SHP77 treated with DMSO at 0.1 percent for 48 hours (cell line): ENCODE measurements at regions not wholly inside any gene's neighbourhood (a gene's known extent, or its start where the extent isn't known, plus 50 kb on each side); places are given as distances from the start of the nearest gene placed in this dataset.

ENCODE experiments used
- DNase-seq: peaks from one replicate; lab custom pipeline; 2025; lab: John Stamatoyannopoulos, UW

DNA sequence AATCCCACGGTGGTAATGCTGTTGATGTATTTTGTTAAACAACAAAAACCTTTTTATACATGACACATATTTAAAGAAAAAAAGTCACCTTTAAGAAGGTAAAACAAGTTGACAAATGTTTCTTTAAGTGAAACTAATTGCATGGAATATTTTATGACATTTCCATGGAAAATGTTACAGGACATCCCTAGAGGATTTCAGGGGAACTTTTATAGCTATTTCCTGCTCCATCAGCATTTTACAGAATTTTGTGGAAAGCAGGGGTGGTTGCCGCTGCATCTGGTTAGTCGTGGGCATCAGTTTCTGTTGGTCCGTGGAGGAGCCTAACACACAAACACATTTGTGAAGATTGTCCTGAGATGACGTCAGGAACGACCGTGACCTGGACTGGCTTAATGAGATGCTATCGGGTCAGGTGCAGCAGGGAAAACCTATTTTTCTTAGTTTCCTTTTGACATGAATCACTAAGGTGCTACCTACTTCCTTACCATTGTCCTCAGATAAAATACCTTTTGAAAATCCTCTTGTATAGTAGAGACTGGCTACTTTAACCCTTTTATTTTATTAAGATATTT, 305.1 kb downstream of the MAP2K6 start:
- DNase-seq, result no peak

DNA sequence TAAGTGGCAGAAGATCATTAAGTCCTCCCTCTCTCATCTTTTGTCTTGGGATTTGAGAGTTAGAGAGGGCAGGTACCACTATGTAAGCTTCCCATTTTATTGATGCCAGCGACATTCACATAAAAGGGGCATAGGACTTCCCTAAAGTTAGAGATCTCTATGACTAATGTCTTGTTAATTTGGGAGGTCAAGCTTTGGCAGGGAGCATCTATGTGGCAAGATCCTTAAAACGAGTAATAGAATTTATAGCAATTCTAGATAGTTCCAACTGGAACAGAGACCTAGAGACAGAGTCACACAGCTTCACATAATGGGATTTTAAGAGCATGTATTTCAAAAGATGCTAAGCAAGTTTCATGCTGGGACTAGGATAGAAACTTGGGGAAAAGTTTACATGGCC, 308.0 kb downstream of the MAP2K6 start:
- no peak for DNase-seq

DNA sequence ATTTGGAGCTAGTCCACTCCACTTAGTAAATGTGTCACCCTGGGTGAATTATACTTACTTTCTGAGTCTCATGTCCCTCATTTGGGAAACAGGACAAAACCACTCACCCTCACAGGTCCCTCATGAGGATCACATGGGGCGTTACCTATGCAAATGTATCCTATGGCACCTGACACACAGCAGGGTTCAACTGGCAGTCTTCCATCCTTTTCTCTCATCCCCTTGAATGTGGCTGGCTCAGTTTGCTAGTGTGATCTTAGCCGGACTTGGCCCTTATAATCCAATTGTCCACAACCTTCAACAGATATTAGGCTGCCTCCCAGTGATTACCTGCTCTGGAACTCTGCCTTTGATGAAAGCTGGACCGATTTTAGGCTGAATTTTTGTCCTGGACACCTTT, 308.8 kb downstream of the MAP2K6 start:
- DNase-seq, result no peak

DNA sequence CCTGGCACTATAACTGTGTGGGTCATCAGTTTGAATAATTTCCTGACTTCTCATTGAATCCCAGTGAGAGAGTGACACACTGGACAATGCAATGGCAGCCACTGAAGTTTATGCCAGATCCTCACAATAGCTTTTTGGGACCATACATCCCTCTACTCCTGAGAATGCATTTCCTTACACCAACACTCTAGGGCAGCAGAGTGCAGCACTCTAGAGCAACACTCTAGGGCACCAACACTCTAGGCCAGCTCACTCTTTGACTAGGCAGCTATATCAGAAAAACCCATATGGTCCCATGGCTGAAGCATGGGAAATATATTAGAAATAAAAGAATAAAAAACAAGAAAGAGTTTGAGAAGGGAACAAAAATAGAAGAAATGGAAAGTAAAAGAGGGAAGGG, 309.2 kb downstream of the MAP2K6 start:
- DNase-seq, result no peak

DNA sequence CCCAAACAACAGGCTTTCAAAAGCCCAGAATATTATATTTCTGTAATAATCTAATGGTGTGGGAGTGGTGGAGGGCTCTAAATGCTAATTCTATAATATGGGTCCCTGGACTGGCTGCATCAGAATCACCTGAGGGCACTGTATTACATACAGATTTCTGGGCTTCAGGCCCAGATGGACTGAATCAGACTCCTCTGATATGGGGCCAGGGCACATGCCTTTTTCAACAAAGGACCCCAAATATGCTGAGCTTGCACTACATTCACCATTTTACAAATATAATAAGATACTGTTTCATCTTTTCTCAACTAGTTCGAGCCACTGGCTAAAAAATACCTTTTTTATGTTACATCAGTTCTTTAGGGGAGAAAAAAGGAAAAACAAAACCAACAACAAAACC, 309.7 kb downstream of the MAP2K6 start:
- no peak for DNase-seq

DNA sequence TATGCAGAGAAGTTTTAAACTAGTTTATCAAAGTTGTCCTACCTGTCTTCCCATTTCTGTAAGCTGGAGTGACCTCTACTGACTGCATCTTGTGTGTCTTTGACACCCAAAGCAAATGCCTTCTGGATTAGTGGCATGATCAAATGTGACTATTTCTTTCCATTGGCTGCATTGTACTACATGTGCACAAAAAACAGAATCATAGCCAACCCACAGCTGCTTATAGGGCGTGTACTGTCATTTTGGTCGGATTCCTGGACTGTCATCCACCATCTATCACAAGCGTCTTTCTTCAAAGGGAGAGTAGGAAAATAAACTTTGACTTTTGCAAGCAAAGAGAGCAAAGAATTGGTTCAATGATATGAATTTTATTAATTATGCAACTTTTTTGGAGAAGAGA, 310.6 kb downstream of the MAP2K6 start:
- DNase-seq, result no peak

DNA sequence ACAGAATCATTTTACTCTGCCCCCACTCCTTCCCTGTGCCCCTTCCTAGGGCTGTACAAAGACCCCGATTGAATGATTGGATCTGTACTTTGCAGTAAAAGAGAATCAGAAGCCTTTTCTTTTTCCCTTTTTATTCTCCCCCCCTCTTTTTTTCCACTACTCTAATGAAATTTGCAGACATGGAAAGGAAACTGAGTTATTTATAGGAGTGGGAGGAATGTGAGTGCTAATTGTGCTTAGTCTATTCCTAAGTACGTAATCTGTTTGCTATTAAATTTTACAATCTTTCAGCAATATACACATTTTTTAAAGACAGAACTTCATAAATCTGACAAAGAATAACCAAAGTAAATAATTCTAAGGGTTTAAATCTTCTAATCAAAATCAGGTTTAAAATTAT, 314.3 kb downstream of the MAP2K6 start:
- DNase-seq, result no peak

DNA sequence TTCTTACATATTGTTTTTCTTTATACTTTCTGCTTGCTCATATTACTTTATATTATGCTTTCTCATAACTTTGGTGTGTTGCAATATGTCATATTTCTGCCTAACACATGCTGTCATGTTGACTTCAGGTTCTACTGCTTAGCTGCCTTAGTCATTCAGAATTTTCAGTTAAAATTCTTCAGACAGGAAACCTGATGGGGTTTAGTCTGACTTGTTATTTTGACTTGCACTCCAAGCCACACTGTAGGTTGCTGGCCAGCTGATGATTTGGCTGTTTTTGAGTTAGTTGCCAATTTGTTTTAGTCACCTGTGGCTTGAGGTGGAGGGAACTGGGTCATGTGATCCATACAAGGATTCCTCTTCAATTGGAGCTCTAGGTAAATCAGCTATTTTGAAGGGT, 315.4 kb downstream of the MAP2K6 start:
- no peak for DNase-seq

DNA sequence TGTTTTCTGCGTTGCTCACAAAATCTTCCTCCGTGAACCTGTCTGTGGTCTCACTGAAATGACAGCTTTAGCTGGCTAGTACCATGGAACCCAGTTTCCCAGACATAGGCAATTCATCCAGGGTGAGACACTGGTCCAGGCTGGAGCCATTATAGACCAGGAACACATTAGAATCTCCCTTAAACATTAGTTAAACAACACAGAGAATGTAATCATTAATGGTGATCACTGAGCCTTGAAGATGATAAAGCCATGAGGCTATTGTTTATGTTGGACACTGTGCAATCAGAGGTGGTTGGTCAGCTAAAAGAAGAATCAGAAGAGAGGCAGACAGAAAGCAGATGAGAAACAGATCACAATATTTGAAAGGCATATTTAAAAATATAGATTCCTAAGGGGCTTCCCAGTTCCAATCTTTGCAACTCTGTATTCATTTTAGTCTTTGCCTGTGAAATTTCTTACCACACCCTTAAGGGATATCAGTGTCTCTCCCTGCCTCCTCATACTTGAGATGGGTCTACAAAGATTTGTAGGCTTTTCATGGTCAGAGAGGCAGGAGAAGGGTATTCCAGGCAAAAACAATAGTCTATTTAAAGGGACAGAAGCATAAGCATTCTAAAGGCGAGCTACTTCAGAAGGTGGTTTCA, 317.9 kb downstream of the MAP2K6 start:
- no peak for DNase-seq

DNA sequence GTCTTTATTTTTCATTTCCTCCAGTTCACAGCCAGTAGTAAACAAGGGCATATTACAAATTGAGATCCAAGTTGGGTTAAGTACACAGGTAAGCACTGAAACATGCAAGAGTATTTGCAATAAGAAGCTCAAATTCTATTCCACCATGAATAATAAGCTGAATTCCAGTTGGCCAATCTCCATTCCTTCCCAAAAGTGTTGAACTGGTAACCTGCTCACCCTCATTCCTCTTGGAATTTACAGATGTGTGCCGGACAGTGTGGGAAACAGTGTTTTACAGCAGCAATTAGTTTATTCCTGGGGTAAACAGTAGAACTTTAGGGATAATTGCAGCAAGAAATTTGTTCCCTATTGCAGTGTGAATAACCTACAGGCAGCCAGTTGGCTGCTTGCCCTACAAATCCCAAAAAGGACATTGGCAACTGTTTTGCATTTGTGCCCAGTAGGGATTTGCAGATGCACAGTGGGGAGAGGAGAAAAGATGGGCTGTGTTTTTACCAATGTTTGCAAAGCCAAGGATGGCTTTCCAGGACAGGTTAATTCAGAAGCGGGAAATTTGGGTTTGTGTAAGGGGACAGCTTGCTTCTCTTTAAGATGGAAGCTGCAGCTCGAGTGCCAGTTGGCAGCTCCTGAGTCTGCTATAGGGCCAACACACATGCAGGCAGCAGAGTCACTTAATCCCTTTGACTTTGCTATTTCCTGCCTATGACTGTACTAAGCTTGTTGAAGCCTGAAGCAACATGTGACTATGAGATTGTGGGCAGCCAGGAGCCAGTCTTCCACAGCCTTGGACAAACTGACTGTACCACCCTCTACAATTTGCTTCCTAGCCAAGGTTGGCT, 318.9 kb downstream of the MAP2K6 start:
- no peak for DNase-seq

DNA sequence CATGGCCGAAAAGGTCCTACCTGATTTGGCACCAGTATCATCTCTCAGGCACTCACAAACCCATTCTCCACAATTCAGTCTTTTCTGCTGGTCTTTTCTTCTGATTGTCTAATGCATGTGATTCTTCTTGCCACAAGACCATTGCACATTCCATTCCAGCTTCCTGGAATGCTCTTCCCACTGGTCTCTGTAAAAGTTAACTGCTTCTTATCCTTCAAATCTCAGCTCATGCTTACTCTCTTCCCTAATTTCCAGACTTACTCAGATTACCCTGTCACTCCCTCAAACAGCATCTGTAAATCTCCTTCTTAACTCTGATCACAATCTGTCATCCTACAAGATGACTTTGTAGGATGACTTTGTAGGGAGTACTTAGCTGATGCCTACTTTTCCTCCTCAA, 320.2 kb downstream of the MAP2K6 start:
- DNase-seq, result no peak

DNA sequence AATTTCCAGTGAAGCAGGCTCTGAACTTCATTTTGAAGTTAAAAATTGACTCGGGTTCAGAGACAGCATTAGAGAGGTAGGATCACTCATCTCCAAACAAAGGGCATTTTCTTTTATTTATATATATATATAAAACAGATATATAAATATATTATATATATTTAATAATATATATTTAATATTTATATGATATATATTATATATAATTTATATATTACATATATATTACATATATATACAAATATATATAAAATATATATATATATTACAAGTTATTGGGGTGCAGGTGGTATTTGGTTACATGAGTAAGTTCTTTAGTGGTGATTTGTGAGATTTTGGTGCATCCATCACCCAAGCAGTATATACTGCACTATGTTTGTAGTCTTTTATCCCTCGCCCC, 320.8 kb downstream of the MAP2K6 start:
- no peak for DNase-seq

DNA sequence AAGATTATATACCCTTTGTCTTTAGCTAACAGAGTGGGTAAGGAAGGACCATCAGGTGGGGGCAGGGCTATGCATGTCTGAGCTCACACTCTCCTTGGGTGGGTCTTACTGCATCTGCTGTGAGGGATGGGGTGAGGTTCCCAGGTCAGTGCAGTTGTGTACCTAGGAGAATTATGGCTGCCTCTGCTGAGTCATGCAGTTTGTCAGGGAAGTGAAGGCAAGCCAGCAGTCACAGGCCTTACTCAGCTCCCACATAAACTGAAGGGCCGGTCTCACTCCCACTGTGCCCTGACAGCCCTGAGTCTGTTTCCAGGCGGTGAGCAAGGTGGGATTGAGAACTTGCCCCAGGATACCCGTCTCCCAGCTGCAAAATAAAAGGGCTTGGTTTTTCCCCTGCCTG, 328.6 kb downstream of the MAP2K6 start:
- DNase-seq, result no peak

DNA sequence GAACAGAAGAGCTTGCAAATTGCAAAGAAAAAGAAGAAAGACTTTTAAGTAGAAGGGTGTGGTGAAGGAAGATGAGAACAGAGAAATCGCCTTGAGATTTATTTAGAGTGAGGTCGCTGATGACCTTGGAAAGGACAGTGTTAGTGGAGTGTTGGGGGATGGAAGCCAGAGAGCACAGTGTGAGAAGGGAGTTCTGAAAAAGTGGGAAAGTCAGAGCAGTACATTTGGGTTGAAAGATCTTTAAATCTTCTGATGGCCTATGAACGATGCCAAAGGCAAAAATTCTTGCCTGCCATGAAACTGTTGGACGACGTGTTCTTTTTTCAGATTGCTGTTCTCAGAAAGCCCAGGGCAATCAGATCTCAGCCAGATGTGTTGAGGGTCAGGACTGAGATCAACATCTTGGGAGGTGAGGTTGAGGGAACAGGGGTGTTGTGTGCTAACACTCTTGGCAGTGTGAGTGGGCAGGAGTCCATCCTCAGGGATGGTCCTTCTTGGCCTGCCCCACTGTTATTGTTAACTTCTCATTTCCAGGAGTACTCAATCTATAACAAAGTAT, 330.1 kb downstream of the MAP2K6 start:
- DNase-seq, result no peak

DNA sequence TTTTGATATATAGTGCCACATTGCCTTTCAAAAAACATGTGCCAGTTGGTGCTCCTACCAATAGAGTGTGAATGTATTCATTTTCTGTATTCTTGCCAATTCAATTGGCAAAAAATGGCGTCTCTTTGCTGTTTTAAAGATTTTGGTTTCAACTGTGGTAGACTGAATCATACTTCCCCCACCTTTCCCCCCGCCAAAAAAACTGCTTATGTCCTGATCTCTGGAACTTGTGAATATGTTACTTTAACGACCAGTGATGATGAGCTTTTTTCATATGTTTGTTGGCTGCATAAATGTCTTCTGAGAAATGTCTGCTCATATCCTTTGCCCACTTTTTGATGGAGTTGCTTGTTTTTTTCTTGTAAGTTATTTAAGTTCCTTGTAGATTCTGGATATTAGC, 325.1 kb upstream of the KCNJ16 start:
- no peak for DNase-seq

DNA sequence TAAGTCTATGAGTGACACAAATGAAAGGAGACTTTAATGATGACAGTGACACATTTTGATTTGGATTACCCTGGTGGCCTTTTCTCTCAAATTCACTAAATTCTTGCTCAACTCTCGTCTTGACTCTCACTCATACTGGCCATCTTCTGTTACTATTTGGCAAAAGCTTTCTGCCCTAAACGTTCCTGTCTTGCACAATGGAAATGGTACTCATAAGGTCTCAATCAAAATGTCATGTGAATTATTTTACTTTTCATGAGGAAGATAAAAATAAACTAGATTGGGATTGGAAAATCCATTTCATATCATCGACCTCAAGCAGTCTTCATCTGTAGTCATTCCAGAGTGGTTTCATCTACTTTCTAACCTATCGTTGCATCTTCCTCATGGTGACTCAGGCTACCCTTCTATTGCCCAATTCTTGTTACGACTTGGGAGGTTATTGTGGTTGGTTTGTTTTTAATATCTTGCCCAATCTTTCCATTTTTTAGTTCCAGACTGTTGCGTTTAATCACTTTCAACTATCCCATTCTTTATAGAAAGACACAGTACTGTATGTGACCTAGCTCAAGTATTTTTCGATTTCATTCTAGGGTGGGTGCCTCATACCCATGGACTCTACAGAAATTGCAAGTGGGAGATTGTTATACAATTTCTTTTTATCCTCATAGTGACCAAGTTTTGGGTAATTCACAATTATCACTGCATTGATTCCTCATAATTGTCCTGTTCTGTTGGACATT, 317.2 kb upstream of the KCNJ16 start:
- DNase-seq, result no peak

DNA sequence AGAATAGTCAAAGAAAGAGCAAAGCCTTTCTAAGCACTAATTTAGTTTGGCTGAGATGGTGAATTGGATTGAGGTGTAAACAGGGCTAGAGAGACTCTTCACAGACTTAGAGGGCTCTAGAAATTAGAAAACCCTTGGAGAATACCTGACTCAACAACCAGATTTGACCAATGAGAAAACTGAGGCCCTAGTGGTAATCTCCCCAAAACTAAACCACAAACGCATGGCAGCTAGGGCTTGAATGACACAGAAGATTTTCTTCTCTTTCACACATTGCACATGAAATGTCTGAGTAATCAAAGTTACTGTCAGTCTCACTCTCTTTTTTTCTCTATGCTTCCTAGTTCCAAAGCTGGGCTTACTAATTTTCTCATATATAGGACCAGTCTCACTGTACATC, 314.5 kb upstream of the KCNJ16 start:
- no peak for DNase-seq

DNA sequence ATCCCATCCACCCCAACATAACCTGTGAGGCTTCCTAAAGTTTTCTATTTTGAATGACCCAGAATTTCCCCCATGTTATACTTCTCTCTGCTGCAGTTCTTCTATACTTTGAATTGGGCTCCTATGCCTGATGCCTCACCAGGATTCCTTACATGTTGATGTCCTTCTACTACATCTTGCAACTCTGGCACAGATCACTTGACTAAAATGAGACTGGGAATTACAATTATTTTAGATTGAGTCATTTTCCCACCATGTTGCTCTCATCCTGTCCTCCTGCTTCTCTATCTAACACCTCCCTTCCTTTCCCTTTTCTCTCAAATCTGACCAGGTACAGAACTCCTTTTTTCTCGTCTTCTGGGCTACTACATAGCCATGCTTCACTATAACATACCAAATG, 314.0 kb upstream of the KCNJ16 start:
- DNase-seq, result no peak

DNA sequence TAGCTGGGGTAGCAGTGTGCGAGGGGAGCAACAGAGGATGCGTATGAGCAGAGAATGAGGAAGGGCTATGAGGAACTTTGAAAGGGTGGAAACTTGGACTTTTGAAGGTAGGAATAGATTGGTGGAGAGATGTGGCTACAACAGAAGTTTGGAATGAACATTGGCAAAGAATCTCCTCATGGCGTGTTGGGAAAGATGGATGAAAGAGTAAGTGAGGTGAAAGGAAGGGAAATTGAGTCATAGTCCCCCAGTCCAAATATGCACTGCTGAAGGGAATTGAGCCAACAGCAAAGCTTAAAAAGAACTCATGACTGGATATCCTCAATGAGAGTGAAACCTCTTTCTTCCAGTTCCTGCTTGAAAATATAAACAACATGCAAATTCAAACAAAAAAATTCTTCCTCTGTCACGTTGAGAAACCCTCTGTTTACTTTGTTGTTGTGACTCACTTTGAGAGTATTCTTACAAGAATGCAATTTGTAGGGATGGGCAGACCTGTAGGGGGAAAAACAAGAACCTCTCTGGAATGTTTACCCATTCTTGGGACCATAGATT, 313.2 kb upstream of the KCNJ16 start:
- DNase-seq, result no peak

DNA sequence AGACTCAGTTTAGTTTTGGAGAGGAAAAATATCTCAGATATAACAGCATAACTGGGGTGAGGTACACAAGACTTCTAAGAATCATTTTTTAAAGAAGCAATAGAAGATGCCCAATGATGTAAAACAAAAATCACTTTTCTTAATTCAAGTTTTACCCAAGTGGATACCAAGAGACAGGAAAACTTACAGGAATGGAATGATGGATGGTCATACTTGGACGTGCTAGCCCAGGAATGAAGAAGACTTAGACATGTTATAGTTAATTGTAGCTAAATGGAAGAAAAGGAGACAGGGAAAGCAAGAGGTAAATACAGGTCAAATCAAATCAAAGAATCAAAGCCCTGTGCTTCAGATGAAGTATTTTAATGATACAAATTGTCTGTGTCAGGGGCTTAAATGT, 312.7 kb upstream of the KCNJ16 start:
- no peak for DNase-seq

DNA sequence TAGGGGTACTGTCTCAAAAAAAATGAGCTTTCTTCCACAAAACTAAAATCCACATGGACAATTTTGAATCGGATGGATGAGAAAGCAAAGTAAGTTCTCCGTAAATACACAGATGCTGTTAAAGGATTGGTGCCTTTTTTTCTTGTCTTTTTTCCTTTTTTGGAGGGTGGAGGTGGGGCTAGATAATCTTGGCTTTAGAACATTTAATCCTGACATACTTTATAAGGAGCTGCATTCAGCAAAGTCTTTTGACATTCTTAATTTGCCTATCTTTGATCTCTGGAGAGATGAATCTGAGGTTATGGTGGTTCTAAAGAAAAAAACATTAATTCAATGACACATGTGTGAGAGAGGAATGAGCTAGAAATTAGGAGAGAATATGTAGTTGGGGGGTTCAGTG, 312.3 kb upstream of the KCNJ16 start:
- DNase-seq, result no peak

DNA sequence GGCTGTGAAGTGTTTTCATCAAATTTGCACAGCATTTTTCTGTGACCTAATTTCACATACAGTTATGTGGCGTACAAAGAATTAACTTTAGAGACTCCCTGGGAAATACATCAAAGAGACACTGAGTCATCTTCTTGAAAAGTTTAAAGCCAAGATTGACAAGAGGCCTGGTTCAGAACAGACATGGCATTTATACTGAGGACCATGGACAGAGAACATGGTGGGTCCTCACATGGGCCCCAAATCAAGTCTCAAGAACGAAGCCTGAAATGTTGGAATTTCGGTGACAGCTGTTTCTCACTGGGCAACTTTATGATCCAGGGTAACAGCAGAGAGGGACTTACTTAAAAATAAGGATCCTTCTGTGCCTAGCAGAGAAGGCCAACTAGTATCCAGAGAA, 311.5 kb upstream of the KCNJ16 start:
- DNase-seq, result no peak
